Panc1 (cell line): ENCODE measurements at regions not wholly inside any gene's neighbourhood (a gene's known extent, or its start where the extent isn't known, plus 50 kb on each side); places are given as distances from the start of the nearest gene placed in this dataset.

Source experiments
- POLR2AphosphoS5 ChIP-seq: IDR thresholded peaks from 2 replicates; pipeline ENCODE4 v1.6.1; 2012; ENCODE audit warnings: mild to moderate bottlenecking, low read depth, low read length, moderate library complexity
- TF ChIP-seq, protein P1 (sequence below): fragments of 450-650 bp; IDR thresholded peaks from 2 replicates; pipeline ENCODE4 v1.5.1; 2017; ENCODE audit warnings: mild to moderate bottlenecking
- TF ChIP-seq, protein P2 (sequence below), 2 experiments: IDR thresholded peaks; 2 replicates each; pipeline ENCODE4 v1.6.1; 2011 to 2012; ENCODE audit warnings: low read depth in 2 of 2, control low read depth in 1 of 2, low read length in 1 of 2, mild to moderate bottlenecking in 1 of 2, moderate library complexity in 1 of 2; ENCODE audit not compliant: insufficient read depth in 1 of 2

DNA sequence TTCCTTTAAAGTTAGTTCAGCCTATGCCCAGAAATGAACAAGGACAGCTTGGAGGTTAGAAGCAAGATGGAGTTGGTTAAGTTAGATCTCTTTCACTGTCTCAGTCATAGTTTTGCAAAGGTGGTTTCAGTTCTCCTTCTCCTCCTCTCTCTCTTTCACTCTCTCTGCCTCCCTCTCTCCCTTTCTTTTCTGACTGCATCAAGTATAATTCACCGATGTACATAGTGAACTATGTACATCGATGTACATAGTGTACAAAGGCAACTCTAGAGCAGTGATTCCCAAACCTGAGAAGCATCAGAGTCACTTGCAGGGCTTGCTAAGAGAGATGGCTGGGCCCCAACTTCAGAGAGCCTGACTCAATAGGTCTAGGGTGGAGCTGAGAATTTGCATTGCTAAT, 1259.7 kb downstream of the TYW1 start:
- TF ChIP-seq, protein P1, sequence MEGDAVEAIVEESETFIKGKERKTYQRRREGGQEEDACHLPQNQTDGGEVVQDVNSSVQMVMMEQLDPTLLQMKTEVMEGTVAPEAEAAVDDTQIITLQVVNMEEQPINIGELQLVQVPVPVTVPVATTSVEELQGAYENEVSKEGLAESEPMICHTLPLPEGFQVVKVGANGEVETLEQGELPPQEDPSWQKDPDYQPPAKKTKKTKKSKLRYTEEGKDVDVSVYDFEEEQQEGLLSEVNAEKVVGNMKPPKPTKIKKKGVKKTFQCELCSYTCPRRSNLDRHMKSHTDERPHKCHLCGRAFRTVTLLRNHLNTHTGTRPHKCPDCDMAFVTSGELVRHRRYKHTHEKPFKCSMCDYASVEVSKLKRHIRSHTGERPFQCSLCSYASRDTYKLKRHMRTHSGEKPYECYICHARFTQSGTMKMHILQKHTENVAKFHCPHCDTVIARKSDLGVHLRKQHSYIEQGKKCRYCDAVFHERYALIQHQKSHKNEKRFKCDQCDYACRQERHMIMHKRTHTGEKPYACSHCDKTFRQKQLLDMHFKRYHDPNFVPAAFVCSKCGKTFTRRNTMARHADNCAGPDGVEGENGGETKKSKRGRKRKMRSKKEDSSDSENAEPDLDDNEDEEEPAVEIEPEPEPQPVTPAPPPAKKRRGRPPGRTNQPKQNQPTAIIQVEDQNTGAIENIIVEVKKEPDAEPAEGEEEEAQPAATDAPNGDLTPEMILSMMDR, result no peak
- no peak for TF ChIP-seq POLR2AphosphoS5
- TF ChIP-seq, protein P2, sequence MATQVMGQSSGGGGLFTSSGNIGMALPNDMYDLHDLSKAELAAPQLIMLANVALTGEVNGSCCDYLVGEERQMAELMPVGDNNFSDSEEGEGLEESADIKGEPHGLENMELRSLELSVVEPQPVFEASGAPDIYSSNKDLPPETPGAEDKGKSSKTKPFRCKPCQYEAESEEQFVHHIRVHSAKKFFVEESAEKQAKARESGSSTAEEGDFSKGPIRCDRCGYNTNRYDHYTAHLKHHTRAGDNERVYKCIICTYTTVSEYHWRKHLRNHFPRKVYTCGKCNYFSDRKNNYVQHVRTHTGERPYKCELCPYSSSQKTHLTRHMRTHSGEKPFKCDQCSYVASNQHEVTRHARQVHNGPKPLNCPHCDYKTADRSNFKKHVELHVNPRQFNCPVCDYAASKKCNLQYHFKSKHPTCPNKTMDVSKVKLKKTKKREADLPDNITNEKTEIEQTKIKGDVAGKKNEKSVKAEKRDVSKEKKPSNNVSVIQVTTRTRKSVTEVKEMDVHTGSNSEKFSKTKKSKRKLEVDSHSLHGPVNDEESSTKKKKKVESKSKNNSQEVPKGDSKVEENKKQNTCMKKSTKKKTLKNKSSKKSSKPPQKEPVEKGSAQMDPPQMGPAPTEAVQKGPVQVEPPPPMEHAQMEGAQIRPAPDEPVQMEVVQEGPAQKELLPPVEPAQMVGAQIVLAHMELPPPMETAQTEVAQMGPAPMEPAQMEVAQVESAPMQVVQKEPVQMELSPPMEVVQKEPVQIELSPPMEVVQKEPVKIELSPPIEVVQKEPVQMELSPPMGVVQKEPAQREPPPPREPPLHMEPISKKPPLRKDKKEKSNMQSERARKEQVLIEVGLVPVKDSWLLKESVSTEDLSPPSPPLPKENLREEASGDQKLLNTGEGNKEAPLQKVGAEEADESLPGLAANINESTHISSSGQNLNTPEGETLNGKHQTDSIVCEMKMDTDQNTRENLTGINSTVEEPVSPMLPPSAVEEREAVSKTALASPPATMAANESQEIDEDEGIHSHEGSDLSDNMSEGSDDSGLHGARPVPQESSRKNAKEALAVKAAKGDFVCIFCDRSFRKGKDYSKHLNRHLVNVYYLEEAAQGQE (IDR thresholded peaks at IDR 0.05; ENCODE audit: insufficient read depth in 1 of 2, low read depth in 2 of 2, low read length in 1 of 2), result no peak
